Liver (tissue), 3 donors: ENCODE measurements at regions not wholly inside any gene's neighbourhood (a gene's known extent, or its start where the extent isn't known, plus 50 kb on each side); places are given as distances from the start of the nearest gene placed in this dataset.

ENCODE experiments used
- ATF3 ChIP-seq: IDR thresholded peaks from 2 replicates; pipeline ENCODE4 v1.6.1; 2016; ENCODE audit warnings: antibody characterized with exemption
- FOXA1 ChIP-seq: IDR thresholded peaks from 2 replicates; pipeline ENCODE4 v1.6.1; 2016; ENCODE audit warnings: antibody characterized with exemption
- GABPA ChIP-seq, 2 donors: IDR thresholded peaks in 1 of 2; conservative IDR thresholded peaks in 1 of 2; 2 replicates each; pipeline ENCODE4 v1.6.1; 2016; ENCODE audit warnings: antibody characterized with exemption in 2 of 2, mild to moderate bottlenecking in 1 of 2, moderate library complexity in 1 of 2
- JUND ChIP-seq, 2 donors: IDR thresholded peaks; 2 replicates each; pipeline ENCODE4 v1.6.1; 2016; ENCODE audit warnings: antibody characterized with exemption in 2 of 2
- MAX ChIP-seq: IDR thresholded peaks from 2 replicates; pipeline ENCODE4 v1.6.1; 2016; ENCODE audit warnings: antibody characterized with exemption
- RXRA ChIP-seq, 2 donors: IDR thresholded peaks; 2 replicates each; pipeline ENCODE4 v1.6.1; 2017 to 2018; ENCODE audit warnings: antibody characterized with exemption in 2 of 2, mild to moderate bottlenecking in 1 of 2
- SP1 ChIP-seq: IDR thresholded peaks from 2 replicates; pipeline ENCODE4 v1.6.1; 2018; ENCODE audit warnings: antibody characterized with exemption, mild to moderate bottlenecking
- TAF1 ChIP-seq: conservative IDR thresholded peaks from 2 replicates; pipeline ENCODE4 v1.6.1; 2016; ENCODE audit warnings: antibody characterized with exemption, mild to moderate bottlenecking
- YY1 ChIP-seq: IDR thresholded peaks from 2 replicates; pipeline ENCODE4 v1.6.1; 2016; ENCODE audit warnings: antibody characterized with exemption, mild to moderate bottlenecking
- TF ChIP-seq, protein P1 (sequence below): fragments of 150-350 bp; IDR thresholded peaks from 2 replicates; pipeline ENCODE4 v1.5.1; 2017; ENCODE audit warnings: improper control_type of control experiment, low read depth, low read length; ENCODE audit not compliant: missing input control
- TF ChIP-seq, protein P2 (sequence below): IDR thresholded peaks from 2 replicates; pipeline ENCODE4 v1.6.1; 2016; ENCODE audit warnings: antibody characterized with exemption, mild to moderate bottlenecking
- TF ChIP-seq, protein P3 (sequence below): IDR thresholded peaks from 2 replicates; pipeline ENCODE4 v1.6.1; 2016; ENCODE audit warnings: antibody characterized with exemption
- donor health status: healthy.
- donor health status: healthy.

DNA sequence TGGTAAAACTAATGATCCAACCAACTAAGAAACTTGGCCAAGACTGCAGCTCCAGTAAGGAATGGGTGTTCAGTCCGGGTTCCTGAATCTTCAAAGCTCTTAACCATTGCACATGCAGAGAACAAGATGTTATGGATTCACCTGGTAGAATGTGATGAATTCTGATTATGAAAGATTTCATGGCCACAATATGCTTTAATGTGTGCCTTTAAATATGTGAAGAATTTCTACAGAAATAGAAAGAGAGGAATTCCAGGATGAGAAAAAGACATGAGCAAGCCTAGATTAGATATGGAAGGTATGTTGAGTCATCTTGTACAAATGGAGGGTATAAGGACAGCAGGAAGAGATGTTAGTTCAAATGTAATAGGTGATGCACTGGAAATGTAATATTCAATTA lies 472.2 kb upstream of the TENM3 start:
- TF ChIP-seq, protein P1, sequence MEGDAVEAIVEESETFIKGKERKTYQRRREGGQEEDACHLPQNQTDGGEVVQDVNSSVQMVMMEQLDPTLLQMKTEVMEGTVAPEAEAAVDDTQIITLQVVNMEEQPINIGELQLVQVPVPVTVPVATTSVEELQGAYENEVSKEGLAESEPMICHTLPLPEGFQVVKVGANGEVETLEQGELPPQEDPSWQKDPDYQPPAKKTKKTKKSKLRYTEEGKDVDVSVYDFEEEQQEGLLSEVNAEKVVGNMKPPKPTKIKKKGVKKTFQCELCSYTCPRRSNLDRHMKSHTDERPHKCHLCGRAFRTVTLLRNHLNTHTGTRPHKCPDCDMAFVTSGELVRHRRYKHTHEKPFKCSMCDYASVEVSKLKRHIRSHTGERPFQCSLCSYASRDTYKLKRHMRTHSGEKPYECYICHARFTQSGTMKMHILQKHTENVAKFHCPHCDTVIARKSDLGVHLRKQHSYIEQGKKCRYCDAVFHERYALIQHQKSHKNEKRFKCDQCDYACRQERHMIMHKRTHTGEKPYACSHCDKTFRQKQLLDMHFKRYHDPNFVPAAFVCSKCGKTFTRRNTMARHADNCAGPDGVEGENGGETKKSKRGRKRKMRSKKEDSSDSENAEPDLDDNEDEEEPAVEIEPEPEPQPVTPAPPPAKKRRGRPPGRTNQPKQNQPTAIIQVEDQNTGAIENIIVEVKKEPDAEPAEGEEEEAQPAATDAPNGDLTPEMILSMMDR, result no peak
- TF ChIP-seq, protein P2, sequence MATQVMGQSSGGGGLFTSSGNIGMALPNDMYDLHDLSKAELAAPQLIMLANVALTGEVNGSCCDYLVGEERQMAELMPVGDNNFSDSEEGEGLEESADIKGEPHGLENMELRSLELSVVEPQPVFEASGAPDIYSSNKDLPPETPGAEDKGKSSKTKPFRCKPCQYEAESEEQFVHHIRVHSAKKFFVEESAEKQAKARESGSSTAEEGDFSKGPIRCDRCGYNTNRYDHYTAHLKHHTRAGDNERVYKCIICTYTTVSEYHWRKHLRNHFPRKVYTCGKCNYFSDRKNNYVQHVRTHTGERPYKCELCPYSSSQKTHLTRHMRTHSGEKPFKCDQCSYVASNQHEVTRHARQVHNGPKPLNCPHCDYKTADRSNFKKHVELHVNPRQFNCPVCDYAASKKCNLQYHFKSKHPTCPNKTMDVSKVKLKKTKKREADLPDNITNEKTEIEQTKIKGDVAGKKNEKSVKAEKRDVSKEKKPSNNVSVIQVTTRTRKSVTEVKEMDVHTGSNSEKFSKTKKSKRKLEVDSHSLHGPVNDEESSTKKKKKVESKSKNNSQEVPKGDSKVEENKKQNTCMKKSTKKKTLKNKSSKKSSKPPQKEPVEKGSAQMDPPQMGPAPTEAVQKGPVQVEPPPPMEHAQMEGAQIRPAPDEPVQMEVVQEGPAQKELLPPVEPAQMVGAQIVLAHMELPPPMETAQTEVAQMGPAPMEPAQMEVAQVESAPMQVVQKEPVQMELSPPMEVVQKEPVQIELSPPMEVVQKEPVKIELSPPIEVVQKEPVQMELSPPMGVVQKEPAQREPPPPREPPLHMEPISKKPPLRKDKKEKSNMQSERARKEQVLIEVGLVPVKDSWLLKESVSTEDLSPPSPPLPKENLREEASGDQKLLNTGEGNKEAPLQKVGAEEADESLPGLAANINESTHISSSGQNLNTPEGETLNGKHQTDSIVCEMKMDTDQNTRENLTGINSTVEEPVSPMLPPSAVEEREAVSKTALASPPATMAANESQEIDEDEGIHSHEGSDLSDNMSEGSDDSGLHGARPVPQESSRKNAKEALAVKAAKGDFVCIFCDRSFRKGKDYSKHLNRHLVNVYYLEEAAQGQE, result no peak
- TF ChIP-seq GABPA (IDR thresholded peaks at IDR 0.05 in 1 of 2, conservative IDR thresholded peaks at IDR 0.05 in 1 of 2) (no peak), FOXA1 (no peak), ATF3 (no peak), RXRA (IDR thresholded peaks at IDR 0.05) (no peak), YY1 (no peak), TAF1 (no peak), SP1 (no peak), MAX (no peak), JUND (IDR thresholded peaks at IDR 0.05) (no peak)
- TF ChIP-seq, protein P3, sequence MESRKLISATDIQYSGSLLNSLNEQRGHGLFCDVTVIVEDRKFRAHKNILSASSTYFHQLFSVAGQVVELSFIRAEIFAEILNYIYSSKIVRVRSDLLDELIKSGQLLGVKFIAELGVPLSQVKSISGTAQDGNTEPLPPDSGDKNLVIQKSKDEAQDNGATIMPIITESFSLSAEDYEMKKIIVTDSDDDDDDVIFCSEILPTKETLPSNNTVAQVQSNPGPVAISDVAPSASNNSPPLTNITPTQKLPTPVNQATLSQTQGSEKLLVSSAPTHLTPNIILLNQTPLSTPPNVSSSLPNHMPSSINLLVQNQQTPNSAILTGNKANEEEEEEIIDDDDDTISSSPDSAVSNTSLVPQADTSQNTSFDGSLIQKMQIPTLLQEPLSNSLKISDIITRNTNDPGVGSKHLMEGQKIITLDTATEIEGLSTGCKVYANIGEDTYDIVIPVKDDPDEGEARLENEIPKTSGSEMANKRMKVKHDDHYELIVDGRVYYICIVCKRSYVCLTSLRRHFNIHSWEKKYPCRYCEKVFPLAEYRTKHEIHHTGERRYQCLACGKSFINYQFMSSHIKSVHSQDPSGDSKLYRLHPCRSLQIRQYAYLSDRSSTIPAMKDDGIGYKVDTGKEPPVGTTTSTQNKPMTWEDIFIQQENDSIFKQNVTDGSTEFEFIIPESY, result no peak
